HG03064 (cell line): ENCODE measurements at regions not wholly inside any gene's neighbourhood (a gene's known extent, or its start where the extent isn't known, plus 50 kb on each side); places are given as distances from the start of the nearest gene placed in this dataset.

Experiments
- ATAC-seq: cut with Tn5 transposase; IDR thresholded peaks from one replicate; pipeline ENCODE4 v1.9.1; 2021; ENCODE audit warnings: low read depth; ENCODE audit not compliant: unreplicated experiment

DNA sequence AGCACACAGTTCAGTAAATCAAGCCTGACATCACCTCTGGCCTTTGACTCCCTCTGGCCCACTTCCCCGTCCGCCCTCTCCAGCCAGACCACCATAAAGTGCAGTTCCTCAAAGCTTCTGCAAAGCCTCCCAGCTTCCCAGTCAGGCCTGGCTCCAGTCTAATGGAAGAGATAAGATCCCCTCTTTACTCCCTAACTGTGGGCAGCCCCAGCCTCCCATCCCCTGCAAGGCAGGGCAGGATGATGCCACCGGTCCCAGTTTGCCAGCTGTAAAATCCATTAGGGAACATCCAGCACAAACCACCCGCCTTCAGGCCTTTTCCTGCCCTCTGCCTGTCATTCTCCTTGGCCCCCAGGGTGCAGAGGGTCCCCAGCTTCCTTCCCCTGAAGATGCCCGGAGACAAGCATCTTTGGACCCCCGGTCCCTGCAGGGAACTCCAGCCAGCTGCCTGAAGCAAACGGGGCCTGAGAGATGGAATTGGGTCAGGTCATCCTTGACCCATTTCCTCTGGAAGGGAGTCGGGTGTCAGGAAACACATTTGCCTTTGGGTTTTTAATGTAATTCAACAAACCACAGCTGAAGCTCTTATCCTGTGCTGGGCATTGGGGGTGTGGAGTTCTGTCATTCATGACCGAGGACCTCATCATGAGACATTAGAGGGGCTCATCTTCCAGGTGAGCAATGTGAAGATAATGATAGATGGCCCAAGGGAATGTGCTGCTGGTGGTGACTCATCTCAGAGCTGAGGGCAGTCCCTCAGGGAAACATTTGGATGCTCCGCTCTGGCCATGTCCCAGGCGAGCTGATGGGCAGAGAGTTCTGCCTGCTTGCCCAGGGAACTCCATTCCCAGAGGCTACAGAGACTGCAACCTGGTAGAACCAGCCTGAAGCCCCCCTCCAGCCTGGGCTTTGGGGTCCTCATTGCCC, 93.8 kb upstream of the CLMN start:
- ATAC-seq: no peak

DNA sequence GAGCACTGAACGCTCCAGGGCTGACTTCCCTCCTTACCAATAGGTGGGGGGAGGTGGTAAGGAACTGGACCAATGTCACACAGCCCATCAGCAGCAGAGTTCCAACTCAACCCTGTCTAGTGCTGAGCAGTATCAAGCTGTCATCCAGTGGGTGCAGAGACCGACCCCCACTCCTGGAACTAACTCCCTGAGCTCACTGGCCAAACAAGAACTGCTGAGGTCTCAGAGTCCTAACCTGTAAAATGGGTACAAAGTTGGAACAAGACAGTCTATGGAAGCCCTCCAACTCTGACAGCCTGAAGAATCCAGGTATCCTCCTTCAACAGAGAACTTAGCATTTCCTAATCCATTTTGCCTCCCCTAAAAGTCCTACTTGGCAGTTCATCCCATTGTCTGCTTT, 91.1 kb upstream of the CLMN start:
- ATAC-seq: no peak

DNA sequence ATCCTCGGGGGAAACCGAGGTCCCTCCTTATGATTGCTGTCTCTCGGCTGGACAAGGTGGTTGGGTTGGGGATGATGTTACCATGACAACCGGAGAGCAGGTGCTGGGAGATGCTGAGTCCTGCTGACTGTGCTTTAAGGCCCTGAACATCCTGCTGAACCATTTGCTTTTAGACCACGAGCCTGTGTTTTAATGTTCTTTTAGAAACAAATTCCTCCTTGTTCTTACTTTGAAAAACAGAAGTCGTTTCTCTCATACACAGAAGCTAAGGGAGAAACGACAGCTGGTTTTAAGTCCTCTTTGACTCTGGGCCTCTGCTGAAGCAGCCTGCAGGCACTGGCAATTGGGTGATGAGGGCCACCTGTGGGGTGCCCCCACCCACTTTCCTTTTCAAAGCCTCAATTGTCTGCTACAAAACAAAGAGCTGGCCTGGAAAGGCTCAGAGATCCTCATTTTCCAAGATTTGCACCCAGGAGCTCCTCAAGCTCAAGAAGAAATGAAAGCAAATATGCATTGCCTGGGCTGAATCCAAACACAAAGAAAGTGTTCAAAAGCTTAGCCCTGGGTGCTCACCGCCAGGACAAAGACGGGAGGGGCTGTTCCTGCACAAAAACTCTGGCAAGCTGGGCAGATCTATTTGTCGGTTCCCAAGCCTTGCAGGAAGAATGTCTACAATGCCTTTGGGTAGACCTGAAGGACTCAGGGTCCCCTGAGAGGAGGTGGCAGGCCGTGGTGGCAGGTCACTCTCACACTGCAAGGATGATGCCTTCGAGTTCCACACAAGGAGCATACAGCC, 90.0 kb upstream of the CLMN start:
- ATAC-seq: no peak

DNA sequence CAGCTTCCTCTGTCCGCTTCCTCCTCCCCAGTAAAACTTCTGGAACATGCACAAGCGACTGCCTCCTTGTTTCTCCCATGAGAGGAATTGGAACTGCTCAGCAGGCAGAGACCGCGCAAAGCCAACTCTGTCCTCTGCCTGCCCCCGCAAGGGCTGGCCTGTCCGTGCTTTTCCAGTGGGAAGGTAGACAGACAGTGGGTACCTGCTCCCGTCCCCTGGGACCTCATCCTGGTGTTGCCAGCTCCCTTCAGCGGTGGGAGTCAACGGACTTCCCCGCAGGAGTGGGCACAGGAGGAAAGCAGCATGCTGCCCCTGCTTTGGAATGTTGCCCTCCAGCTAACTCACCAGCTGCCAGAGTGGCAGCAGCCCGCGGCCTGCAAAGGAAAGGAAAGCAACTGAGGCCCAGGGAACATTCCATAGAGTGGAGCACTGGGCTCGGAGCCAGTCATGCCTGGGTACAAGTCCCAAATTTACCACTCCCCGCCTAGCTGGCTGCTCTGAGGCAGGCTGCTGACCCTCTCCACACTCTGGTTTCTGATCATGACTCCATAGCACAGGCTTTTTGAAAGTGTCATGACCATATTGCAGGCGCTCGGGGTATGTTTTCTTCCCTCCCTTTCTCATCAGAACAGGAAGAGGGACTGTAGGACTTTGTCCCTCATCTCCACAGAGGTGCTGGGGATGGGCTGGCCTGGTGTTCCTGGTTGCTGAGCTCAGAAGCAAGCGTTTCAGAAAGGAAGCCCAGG, 89.2 kb upstream of the CLMN start:
- ATAC-seq: no peak

DNA sequence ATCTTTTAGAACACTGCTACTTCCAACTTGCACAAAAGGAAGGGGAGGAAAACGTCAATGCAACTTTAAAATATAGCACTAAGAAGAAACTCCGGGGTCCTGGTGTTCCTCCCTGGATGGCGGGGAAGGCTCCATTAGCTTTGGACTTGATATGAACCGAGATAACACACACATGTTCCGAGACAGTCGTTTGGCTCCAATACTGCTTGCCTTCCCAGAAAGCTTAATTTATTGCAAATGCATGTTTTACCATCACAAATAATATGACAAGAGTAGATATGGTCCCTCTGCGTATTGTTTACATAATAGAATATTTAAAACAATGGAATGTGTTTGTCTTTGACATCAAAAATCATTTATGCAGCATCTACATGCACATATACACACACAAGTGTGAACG, 87.6 kb upstream of the CLMN start:
- ATAC-seq: no peak

DNA sequence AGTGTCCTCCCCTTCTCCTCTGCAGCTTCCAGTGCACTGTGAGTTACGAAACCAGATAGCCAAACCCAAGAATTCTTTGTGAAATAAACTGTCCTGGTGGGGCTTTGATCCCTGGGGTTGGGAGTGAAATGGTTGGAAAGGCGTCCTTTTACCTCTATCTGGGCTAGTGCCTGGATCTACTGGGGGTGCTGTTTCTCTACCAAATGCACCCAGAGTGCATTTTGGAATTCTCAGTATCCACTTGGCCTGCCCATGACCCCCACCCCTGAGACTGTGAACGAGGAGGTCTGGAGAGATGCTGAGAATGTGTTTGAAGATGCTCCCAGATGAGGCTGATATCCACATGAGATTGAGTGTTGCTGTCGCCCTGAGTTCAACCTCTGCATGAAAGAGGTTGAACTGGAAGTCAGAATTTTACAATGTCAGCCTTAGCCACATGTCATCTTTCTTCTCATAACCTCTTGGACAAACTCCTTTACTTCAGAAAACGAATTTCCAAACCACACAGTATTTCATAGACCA, 87.1 kb upstream of the CLMN start:
- ATAC-seq: no peak

DNA sequence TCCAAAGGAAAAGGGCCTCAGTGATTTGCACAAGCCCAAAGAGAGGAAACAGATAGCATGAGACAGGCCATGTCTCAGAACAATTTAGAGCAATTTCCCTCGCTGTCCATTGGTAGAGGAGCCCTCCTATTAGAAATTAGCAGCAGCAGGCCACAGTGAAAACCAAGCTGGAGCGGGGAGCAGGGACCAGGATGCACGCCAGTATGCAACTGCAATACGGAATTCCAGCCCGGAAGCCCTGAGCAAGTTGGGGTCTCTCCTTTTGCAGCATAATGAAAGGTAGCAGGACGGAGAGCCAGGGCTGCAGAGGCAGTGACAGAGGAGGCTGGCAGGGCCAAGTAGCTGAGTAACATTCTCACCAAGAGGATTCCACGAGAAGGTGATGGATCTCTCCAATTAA, 84.9 kb upstream of the CLMN start:
- ATAC-seq: no peak

DNA sequence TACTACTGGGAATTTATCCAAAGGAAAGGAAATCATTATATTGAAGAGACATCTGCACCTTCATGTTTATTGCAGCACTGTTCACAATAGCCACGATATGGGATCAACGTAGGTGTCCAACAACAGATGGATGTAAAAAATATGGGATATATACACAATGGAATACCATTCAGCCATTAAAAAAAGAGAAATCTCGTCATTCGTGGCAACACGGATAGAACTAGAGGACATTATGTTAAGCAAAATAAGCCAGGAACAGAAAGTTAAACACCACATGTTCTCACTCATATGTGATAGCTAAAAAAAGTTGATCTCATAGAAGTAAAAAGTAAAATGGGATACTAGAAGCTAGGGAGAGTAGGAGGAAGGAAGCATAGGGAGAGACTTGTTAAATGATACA, 82.9 kb upstream of the CLMN start:
- ATAC-seq: no peak

DNA sequence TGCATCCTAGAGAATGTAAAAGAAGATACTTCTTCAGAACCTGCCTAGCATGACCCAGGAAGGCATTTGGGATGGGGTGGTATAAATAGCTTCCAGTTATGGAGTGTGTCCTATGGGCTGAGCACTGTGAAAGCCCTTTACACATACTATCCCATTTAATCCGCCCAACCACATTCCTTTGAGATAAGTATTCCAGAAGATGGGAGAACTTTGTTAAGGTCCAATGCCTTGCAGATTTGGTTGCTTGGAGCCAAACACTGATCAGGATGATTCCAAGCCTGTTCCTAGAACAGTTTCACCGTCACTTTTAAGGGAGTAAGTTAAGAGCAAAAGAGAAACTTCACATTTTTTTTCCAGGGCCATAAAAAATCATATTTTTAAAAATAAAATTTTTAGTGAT, 82.5 kb upstream of the CLMN start:
- ATAC-seq: no peak

DNA sequence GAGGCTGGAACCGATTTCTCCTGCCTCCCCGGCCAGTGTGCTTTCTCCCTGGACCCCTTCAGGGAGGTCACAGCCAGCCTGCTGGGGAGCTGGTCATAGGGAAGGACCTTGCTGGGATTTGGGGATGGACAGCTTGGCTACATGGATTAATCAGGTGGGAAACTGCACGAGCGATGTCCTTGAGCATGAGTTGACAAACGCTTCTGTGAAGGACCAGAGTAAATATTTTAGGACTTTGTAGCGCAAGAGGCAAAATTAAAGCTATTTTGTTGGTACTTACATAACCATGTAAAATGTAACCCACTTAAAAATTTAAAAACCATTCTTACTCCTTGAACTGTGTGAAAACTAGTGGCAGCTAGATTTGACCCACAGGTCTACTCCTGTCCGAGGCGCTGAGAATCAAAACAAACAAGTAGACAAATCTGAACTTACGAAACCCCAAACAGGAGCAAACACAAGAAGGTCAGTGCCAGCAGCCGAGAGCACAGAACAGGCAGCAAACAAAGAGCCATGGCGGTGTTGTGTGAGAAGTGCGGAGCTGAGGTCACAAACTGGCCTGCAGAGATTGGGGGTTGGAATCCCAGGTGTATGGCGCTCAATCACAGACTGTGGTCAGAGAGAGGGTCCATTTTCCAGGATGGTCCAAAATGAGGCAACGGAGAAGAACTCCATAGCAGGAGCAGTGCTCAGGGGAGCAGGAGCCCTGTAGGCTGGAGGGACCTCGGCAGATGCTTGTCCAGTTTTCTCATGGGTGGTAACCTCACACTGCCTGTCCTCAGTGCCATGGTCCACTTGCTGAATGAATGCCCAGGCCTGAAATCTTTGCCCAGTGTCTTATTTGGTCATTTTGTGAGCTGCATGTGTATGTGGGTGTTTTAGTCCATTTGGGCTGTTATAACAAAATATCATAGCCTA, 79.2 kb upstream of the CLMN start:
- ATAC-seq: no peak

DNA sequence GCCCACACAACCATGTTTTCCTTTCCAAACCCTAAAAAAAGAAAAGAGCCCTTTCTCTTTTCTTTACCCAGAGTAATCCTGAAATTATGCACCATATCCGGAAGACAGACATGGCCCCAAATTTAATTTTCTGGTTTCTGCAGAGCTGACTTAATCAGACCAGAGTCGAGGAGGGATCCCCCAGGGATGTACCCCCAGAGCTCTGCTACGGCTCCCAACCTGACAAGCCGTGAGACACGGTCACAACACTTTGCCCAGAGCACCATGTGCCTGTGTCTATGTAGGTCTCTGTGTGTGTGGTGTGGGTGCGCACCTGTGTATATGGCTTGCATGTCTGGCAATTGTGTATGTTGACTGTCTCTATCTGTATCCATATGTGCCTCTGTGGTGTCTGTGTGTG, 77.6 kb upstream of the CLMN start:
- ATAC-seq: no peak

DNA sequence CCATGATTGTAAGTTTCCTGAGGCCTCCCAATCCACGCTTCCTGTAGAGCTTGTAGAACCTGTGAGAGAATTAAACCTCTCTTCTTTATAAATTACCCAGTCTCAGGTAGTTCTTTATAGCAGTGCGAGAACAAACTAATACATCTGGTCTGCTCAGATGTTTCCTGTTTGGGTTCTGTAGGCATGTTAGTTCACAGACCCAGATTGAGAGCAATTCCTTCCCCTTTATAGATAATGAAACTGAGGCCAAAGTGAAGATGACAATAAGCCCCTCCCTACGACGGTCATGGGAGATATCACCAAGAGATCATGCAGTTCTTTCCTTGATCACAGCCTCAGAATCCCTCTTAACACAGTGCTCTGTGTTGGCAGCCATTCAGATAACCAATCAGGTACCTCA, 76.5 kb upstream of the CLMN start:
- ATAC-seq: no peak

DNA sequence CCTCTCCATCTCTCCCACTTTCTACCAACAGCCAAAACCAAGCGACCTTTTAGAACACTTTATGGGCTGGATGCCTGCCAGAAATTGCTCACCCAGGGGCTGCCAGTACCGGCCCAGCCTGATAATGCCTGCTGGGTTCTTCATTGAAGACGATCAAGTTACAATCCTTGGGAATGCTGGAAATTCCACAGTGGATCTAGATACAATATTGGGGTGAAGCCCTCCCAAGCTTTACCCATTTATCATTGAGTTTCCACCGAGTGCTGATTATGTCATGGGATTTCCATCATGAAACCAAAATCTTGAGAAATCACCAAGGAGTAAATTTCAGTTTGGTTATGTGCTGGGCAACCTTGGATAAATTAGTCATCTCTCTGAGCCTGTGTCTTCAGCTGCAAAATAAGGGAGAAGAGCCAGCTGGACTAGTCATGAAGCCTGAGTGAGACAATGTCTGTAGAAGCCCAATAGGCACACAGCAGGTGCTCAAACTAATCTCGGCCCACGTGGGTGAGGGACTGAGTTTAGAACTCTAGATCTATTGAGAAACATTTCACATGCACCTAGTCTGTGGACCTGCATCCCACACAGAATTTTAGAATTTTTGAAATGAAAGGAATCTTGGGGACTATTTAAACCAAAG, 75.5 kb upstream of the CLMN start:
- no peak for ATAC-seq

DNA sequence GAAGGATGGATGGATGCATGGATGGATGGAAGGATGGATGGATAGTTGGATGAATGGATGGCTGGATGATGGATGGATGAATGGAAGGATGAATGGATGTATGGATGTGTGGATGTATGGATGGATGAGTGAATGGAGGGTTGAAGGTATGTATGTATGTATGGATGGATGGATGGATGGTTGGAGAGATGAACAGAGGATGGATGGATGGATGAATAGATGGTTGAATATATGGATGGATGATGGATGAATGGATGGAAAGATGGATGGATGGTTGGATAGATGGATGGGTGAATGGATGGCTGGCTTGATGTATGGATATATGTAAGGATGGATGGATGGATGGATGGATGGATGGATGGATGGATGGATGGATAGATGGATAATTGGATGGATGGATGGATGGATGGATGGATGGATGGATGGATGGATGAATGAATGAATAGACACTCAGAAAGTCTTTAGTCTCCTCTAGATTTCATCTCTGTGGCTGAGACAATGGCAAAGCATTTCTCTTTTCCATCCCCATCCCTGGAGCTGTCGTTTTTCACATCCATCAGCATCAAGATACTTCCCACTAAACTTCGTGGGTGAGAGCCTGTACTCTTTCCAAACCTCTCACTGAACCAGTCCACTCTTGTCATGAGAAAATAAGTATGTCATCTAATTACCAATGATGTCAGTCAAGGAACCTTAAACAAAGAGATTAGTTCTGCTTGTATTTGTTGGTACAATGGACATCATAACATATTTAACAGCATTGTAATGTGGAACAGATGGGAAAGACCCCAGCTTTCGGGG, 74.8 kb upstream of the CLMN start:
- ATAC-seq: no peak

DNA sequence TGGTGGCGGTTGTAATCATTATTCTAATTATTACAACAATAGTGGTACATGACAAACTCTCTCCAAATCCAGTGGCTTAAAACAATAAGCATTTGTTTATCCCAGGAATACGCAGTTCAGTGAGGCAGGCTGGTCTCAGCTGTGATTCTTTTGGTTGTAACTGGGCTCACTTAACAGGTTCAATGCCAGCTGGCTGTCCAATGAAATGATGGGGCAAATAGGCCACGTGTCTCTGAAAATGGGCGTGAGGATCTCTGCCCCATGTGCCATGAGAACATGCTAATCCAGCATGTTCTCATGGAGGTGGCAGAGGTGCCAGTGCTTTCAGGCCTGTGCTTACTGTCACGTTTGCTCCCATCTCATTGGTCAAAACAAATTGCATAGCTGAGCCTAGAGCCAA, 73.1 kb upstream of the CLMN start:
- no peak for ATAC-seq

DNA sequence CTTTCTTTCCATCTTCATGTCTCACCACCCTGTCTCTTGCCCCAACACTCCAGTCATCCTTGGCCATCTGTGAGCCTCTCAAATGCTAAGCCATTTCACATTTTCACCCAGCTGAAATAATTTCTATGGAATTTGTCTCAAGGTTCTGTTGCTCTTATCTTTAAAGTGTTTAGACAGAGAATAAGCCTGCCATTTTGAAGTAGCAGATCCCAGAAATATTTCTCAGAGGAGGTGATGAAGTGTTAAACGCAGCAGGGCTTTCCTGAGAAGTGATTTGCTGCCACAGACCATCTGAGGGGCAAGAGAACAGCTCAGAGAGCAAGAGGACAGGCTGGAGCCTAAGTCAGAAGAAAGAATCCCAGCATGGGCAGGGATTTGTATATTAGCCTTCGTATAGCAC, 71.6 kb upstream of the CLMN start:
- ATAC-seq: no peak

DNA sequence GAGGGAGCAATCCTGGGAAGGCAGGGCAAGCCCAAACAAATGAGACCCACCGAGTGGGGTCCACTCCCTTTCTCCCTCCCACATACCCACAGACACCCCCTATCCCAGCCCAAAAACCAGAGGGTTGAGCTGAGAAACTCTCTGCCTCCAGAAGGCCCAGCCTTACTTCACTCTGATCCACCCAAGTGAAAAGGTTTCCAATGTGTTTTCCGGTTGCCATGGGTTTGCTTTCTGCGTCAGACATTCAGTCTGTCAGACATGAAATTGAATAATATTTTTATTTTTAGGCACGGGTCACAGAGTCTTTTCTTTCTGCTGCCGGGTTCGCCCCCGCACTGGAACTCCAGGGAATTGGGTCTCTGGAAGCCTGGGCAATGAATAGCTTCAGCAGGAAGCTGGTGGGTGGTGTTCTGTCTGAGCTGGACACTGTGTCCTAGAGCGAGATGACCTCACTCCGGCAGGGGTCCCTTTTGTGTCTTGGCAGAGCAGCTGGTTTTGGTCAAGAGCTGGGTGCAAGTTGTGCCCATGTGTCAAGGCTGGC, 69.8 kb upstream of the CLMN start:
- ATAC-seq: no peak

DNA sequence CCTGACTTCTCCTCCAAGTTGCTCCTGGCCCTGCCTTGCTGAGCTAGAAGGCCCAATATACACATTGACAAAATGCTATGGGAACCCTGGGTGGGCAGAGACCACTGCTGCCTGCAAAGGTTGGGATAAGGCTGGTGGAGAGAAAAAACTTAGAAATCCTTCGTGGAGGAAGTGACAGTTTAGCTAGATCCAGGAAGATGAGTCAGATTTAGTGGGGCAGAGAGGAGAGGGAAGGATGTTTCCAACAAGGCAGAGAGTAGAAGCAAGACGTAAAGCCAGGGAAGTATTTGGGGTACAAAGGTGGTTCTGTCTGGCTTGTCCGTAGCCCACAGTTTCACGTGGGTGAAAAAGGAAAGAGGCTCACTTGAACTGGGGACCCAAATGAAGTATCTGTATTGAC, 69.0 kb upstream of the CLMN start:
- ATAC-seq: no peak
